ENCODE measurements at regions not wholly inside any gene's neighbourhood (a gene's known extent, or its start where the extent isn't known, plus 50 kb on each side); places are given as distances from the start of the nearest gene placed in this dataset.

GRCh38 chr1:30161953-30162352 is 561.4 kb downstream of the MATN1 start:
- TF ChIP-seq E2F8 (IDR thresholded peaks at IDR 0.05; ENCODE audit: low read depth, partially characterized antibody) = no peak
- no peak for TF ChIP-seq MAX (IDR thresholded peaks at IDR 0.05; ENCODE audit: low read depth, low read length)
- no peak for TF ChIP-seq SUZ12 (IDR thresholded peaks at IDR 0.05; ENCODE audit: unreplicated experiment)
- no peak for TF ChIP-seq KAT2A (conservative IDR thresholded peaks at IDR 0.05; ENCODE audit: control insufficient read depth, low read depth, low read length)
